AG04449 (cell line): ENCODE measurements at regions not wholly inside any gene's neighbourhood (a gene's known extent, or its start where the extent isn't known, plus 50 kb on each side); places are given as distances from the start of the nearest gene placed in this dataset.

Experiments
- CTCF ChIA-PET: fragments of 350-600 bp; formaldehyde crosslinking; extraction: SDS; loops from one replicate; lab custom pipeline; 2021; ENCODE audit warnings: antibody characterized with exemption; lab: Yijun Ruan, JAX
- POLR2A ChIA-PET: fragments of 400-600, 350-600 bp; formaldehyde crosslinking; extraction: SDS; loops from one replicate; lab custom pipeline; 2020; ENCODE audit warnings: antibody characterized with exemption, inconsistent platforms; lab: Yijun Ruan, JAX
- DNase-seq: peaks from one replicate; pipeline ENCODE4 v3.0.0-alpha.2; 2010; ENCODE audit warnings: low read depth, low spot score
- H3K4me3 ChIP-seq: 2 replicates; pipeline ENCODE4 v1.5.1; 2011; ENCODE audit warnings: low read depth, mild to moderate bottlenecking, control low read depth, low read length
- TF ChIP-seq, protein P1 (sequence below): IDR thresholded peaks from one replicate; pipeline ENCODE4 v1.5.1; 2011; ENCODE audit warnings: mild to moderate bottlenecking, moderate library complexity, low read length, control low read depth, inconsistent platforms; ENCODE audit not compliant: insufficient read depth; ENCODE audit errors: missing control alignments

DNA sequence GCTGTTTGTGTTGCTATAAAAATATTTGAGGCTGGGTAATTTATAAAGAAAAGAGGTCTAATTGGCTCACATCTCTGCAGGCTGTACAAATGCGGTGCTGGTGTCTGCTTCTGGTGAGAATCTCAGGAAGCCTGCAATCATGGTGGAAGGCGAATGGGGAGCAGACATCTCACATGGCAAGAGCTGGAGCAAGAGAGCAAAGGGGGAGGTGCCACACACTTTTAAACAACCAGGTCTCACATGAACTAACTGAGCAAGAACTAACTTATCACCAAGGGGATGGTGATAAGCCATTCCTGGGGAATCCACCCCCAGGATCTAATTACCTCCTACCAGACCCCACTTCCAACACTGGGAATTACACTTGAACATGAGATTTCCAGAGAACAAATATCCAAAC is 300.7 kb upstream of the MDGA2 start:
- DNase-seq = no peak
- ChIA-PET CTCF (no interaction called here), POLR2A (no interaction called here)
- TF ChIP-seq, protein P1, sequence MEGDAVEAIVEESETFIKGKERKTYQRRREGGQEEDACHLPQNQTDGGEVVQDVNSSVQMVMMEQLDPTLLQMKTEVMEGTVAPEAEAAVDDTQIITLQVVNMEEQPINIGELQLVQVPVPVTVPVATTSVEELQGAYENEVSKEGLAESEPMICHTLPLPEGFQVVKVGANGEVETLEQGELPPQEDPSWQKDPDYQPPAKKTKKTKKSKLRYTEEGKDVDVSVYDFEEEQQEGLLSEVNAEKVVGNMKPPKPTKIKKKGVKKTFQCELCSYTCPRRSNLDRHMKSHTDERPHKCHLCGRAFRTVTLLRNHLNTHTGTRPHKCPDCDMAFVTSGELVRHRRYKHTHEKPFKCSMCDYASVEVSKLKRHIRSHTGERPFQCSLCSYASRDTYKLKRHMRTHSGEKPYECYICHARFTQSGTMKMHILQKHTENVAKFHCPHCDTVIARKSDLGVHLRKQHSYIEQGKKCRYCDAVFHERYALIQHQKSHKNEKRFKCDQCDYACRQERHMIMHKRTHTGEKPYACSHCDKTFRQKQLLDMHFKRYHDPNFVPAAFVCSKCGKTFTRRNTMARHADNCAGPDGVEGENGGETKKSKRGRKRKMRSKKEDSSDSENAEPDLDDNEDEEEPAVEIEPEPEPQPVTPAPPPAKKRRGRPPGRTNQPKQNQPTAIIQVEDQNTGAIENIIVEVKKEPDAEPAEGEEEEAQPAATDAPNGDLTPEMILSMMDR = no peak
- no peak overlapping the region for H3K4me3 ChIP-seq

DNA sequence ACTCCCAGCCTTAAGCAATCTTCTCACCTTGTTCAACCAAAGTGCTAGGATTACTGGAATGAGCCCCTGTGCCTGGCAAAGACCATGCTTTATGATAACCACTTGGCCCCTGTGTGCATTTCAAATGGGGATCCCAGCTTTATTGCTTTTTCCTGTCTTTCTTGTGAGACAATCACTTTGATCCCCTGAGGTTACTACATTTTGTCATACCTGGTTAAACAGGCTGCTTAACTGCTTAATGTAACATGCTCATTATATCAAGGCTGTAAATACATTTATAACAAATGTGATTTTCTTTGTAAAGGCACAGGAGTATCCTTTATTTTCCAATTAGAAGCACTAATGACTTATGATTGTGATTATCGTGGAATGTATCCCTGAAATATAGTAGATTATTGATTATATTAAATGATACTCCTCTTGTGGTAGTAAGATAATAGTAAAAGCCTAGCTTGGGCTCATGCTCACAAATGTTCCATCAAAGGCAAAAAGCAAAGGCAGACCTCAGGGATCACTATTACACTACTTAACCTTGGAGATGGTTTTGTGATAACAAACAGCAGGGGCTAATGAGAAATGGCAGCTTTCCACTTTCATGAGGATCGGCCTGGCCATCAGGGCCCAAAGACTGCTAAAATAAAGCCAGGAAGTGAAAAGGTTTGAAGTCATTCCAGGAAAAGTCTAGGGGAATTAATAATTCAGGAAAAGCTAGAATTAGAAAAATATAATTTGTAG is 290.8 kb upstream of the MDGA2 start:
- CTCF ChIA-PET = no interaction called here

DNA sequence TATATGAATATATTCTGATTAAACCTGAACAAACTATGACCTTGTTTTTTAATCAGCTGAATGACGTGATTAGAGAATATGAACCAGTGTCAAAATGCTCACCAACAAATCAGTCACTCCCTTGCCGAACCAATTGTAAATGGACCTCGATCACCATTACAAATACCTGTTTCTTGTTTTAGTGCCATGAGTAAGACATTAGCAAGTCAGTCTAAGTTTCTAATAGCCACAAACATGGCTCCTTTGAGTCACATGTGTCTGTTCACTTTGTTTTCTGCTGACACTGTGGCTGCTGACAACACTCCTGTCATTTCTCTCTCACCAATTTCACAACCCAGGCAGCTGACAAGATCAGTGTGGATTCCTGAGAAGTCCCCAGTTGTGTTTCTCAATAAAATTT is 286.2 kb upstream of the MDGA2 start:
- TF ChIP-seq, protein P1 = no peak
- ChIA-PET POLR2A (no interaction called here), CTCF (no interaction called here)
- no peak for DNase-seq
- no peak overlapping the region for H3K4me3 ChIP-seq

More for the DNA sequence above, 290.8 kb upstream of the MDGA2 start:
- H3K4me3 ChIP-seq = no peak overlapping the region
- TF ChIP-seq, protein P1 = no peak
- POLR2A ChIA-PET = no interaction called here
- no peak for DNase-seq

DNA sequence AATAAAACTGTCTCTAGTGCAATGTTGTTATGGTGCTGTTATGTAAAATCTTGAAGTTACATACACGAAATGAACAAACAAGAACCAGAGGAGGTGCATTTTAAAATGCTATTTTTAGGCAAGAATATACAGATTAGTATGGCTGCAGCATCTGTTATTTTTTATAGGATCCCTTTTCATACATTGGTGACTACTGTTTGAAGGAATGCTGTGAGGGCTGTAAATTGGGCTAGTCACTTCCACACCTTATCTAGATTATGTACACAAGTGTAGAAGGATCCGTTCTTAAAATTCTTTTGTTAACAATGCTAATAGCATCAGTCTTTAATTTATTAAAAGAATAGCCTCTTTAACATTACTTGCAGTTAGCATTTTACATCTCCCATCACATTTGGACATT is 284.3 kb upstream of the MDGA2 start:
- ChIA-PET CTCF (no interaction called here), POLR2A (no interaction called here)
- DNase-seq = no peak
- TF ChIP-seq, protein P1 = no peak
- no peak overlapping the region for H3K4me3 ChIP-seq

- CTCF ChIA-PET = no interaction called here
- no peak for DNase-seq
- POLR2A ChIA-PET = no interaction called here
- TF ChIP-seq, protein P1 = no peak
- no peak overlapping the region for H3K4me3 ChIP-seq
These were observed 273.6 kb upstream of the MDGA2 start for GRCh38 chr14:47949006-47949405.

GRCh38 chr14:47935332-47935731 is 259.9 kb upstream of the MDGA2 start:
- POLR2A ChIA-PET = no interaction called here
- CTCF ChIA-PET = no interaction called here
- no peak overlapping the region for H3K4me3 ChIP-seq
- TF ChIP-seq, protein P1 = no peak
- no peak for DNase-seq
